H1 (cell line): ENCODE measurements at regions not wholly inside any gene's neighbourhood (a gene's known extent, or its start where the extent isn't known, plus 50 kb on each side); places are given as distances from the start of the nearest gene placed in this dataset.

Source experiments
- CTCF ChIA-PET: fragments of 300-600 bp; sonication (Branson Sonifier 250); formaldehyde crosslinking; loops from one replicate; lab custom pipeline; 2021; ENCODE audit not compliant: partially characterized antibody; lab: Charles Lee
- POLR2A ChIA-PET: fragments of 300-600 bp; sonication (Branson Sonifier 250); formaldehyde crosslinking; loops from one replicate; lab custom pipeline; 2021; ENCODE audit warnings: inconsistent platforms; ENCODE audit not compliant: partially characterized antibody; lab: Charles Lee
- DNase-seq, 2 experiments: peaks; one replicate each; pipeline versions ENCODE4 v3.0.0 to v3.0.0-alpha.2; 2010 to 2022; ENCODE audit warnings: low spot score in 2 of 2, low read depth in 1 of 2, mixed read lengths in 1 of 2
- FAIRE-seq: peaks from 2 replicates; lab custom pipeline; 2011; peaks lifted over from hg19 to GRCh38; lab: Jason Lieb, UNC
- H2AFZ ChIP-seq: 2 replicates; pipeline ENCODE4 v1.8.1; 2012; ENCODE audit warnings: low read length, inconsistent platforms
- H2AK5ac ChIP-seq: 2 replicates; pipeline ENCODE4 v1.6.1; 2013; ENCODE audit warnings: low read depth, low read length
- H2BK120ac ChIP-seq: replicated peaks from 2 replicates; pipeline ENCODE3; 2013; ENCODE audit warnings: low read depth, low read length, inconsistent platforms
- H2BK12ac ChIP-seq: 2 replicates; pipeline ENCODE4 v1.6.1; 2013; ENCODE audit warnings: low read depth, low read length
- H2BK15ac ChIP-seq: 2 replicates; pipeline ENCODE4 v1.6.1; 2013; ENCODE audit warnings: low read length
- H2BK20ac ChIP-seq: 2 replicates; pipeline ENCODE4 v1.6.1; 2013; ENCODE audit warnings: low read length
- H2BK5ac ChIP-seq: 2 replicates; pipeline ENCODE4 v1.6.1; 2013; ENCODE audit warnings: low read depth, low read length
- H3K14ac ChIP-seq: 2 replicates; pipeline ENCODE4 v1.6.1; 2013; ENCODE audit warnings: inconsistent platforms; ENCODE audit not compliant: insufficient read length
- H3K18ac ChIP-seq: 2 replicates; pipeline ENCODE4 v1.6.1; 2013; ENCODE audit warnings: low read length; ENCODE audit errors: extremely low read depth
- H3K23ac ChIP-seq: 2 replicates; pipeline ENCODE4 v1.6.1; 2013; ENCODE audit warnings: inconsistent platforms; ENCODE audit not compliant: insufficient read length
- H3K23me2 ChIP-seq: 2 replicates; pipeline ENCODE4 v1.6.1; 2013; ENCODE audit warnings: low read depth, low read length
- H3K27ac ChIP-seq: 2 replicates; pipeline ENCODE4 v1.6.1; 2011; ENCODE audit warnings: low read depth, low read length, inconsistent platforms
- H3K27me3 ChIP-seq, 4 experiments: replicated peaks in 1 of 4; 1 replicate in 1 of 4; 2 replicates in 3 of 4; pipeline versions ENCODE4 v1.6.1 to v1.8.1; 2011 to 2013; ENCODE audit warnings: low read length in 3 of 4, mild to moderate bottlenecking in 3 of 4, inconsistent platforms in 2 of 4, mixed read lengths in 2 of 4, moderate library complexity in 1 of 4; ENCODE audit not compliant: control insufficient read depth in 3 of 4, insufficient read depth in 3 of 4; ENCODE audit errors: extremely low read depth in 1 of 4
- H3K36me3 ChIP-seq, 4 experiments: 2 replicates each; pipeline versions ENCODE4 v1.6.1 to v1.8.1; 2011 to 2013; ENCODE audit warnings: mild to moderate bottlenecking in 4 of 4, low read length in 3 of 4, moderate library complexity in 2 of 4, control low read depth in 1 of 4, inconsistent platforms in 1 of 4; ENCODE audit not compliant: insufficient read depth in 4 of 4, control insufficient read depth in 2 of 4
- H3K4ac ChIP-seq: replicated peaks from 2 replicates; pipeline ENCODE3; 2013; ENCODE audit warnings: low read length, low read depth, mixed read lengths, inconsistent platforms; ENCODE audit not compliant: insufficient read length
- H3K4me1 ChIP-seq, 4 experiments: replicated peaks in 1 of 4; 1 replicate in 1 of 4; 2 replicates in 3 of 4; pipeline versions ENCODE4 v1.6.1 to v1.8.1; 2011 to 2013; ENCODE audit warnings: low read length in 3 of 4, inconsistent platforms in 2 of 4, mixed read lengths in 1 of 4; ENCODE audit not compliant: insufficient read depth in 4 of 4, control insufficient read depth in 3 of 4
- H3K4me2 ChIP-seq, 2 experiments: 2 replicates each; pipeline versions ENCODE4 v1.6.1 to v1.8.1; 2011 to 2013; ENCODE audit warnings: low read depth in 2 of 2, low read length in 2 of 2, control low read depth in 1 of 2, inconsistent platforms in 1 of 2, mild to moderate bottlenecking in 1 of 2; ENCODE audit not compliant: insufficient read depth in 1 of 2
- H3K4me3 ChIP-seq, 4 experiments: fragments of 200-600, 300-600 bp in 1 of 4; sonication (generic), shearing (Covaris generic), sonication (Bioruptor Twin) in 1 of 4; 2 replicates each; pipeline versions ENCODE4 v1.5.1 to v1.8.1; 2011 to 2016; ENCODE audit warnings: low read length in 4 of 4, low read depth in 3 of 4, control low read depth in 2 of 4, inconsistent platforms in 2 of 4, mild to moderate bottlenecking in 2 of 4, mixed read lengths in 1 of 4, moderate library complexity in 1 of 4; ENCODE audit not compliant: insufficient read depth in 2 of 4; ENCODE audit errors: extremely low read depth in 1 of 4
- H3K56ac ChIP-seq: replicated peaks from 2 replicates; pipeline ENCODE3; 2013; ENCODE audit warnings: low read depth, mild to moderate bottlenecking, mixed read lengths, low read length, inconsistent platforms; ENCODE audit not compliant: insufficient read length
- H3K79me1 ChIP-seq: 2 replicates; pipeline ENCODE4 v1.6.1; 2013; ENCODE audit warnings: low read depth, low read length, control low read depth
- H3K79me2 ChIP-seq, 2 experiments: 2 replicates each; pipeline versions ENCODE4 v1.6.1 to v1.8.1; 2012 to 2013; ENCODE audit warnings: low read length in 2 of 2, mild to moderate bottlenecking in 2 of 2, inconsistent platforms in 1 of 2; ENCODE audit not compliant: insufficient read depth in 2 of 2, control insufficient read depth in 1 of 2
- H3K9ac ChIP-seq, 4 experiments: replicated peaks in 1 of 4; 1 replicate in 1 of 4; 2 replicates in 3 of 4; pipeline versions ENCODE4 v1.6.1 to v1.8.1; 2011 to 2013; ENCODE audit warnings: low read depth in 3 of 4, low read length in 3 of 4, control low read depth in 2 of 4, mild to moderate bottlenecking in 2 of 4, moderate library complexity in 2 of 4, inconsistent platforms in 1 of 4; ENCODE audit errors: extremely low read depth in 1 of 4
- H3K9me3 ChIP-seq, 2 experiments: 2 replicates each; pipeline versions ENCODE4 v1.6.1 to v1.8.1; 2012 to 2013; ENCODE audit warnings: mild to moderate bottlenecking in 2 of 2, moderate library complexity in 2 of 2, control low read depth in 1 of 2, inconsistent platforms in 1 of 2, low read depth in 1 of 2, low read length in 1 of 2, mixed read lengths in 1 of 2; ENCODE audit not compliant: insufficient read depth in 2 of 2
- H4K20me1 ChIP-seq, 2 experiments: replicated peaks in 1 of 2; 2 replicates each; pipeline versions ENCODE3 to v1.8.1; 2011 to 2013; ENCODE audit warnings: inconsistent platforms in 2 of 2, low read length in 2 of 2, mild to moderate bottlenecking in 1 of 2; ENCODE audit not compliant: insufficient read depth in 2 of 2, control insufficient read depth in 1 of 2
- H4K5ac ChIP-seq: 2 replicates; pipeline ENCODE4 v1.6.1; 2013; ENCODE audit warnings: low read length, low read depth, mixed read lengths, inconsistent platforms; ENCODE audit not compliant: insufficient read length
- H4K8ac ChIP-seq: 2 replicates; pipeline ENCODE4 v1.8.0; 2013; ENCODE audit warnings: mild to moderate bottlenecking, moderate library complexity, low read length, inconsistent platforms; ENCODE audit not compliant: insufficient read depth; ENCODE audit errors: extremely low read depth
- H4K91ac ChIP-seq: replicated peaks from 2 replicates; pipeline ENCODE3; 2013; ENCODE audit warnings: low read length, mixed read lengths, inconsistent platforms; ENCODE audit not compliant: insufficient read length
- ASH2L ChIP-seq: fragments of 200-600, 300-600 bp; sonication (generic); IDR thresholded peaks from one replicate; pipeline ENCODE4 v1.7.1; 2017; ENCODE audit warnings: low read length
- CBX5 ChIP-seq: fragments of 300-800, 300-1000 bp; sonication (generic); IDR thresholded peaks from 2 replicates; pipeline ENCODE4 v1.7.1; 2016; ENCODE audit warnings: antibody characterized with exemption, low read length, low read depth
- CTCF ChIP-seq, 3 experiments: IDR thresholded peaks; 1 replicate in 2 of 3; 2 replicates in 1 of 3; pipeline versions ENCODE4 v1.5.1 to v1.6.1; 2011; ENCODE audit warnings: low read length in 3 of 3, mild to moderate bottlenecking in 3 of 3, inconsistent platforms in 2 of 3, low read depth in 1 of 3, moderate library complexity in 1 of 3; ENCODE audit not compliant: insufficient read depth in 1 of 3; ENCODE audit errors: control extremely low read depth in 1 of 3
- PHF8 ChIP-seq: fragments of 200-600 bp; sonication (generic); conservative IDR thresholded peaks from 2 replicates; pipeline ENCODE4 v1.7.1; 2012; ENCODE audit warnings: low read depth, mild to moderate bottlenecking, inconsistent platforms, low read length, moderate library complexity
- POLR2AphosphoS5 ChIP-seq: IDR thresholded peaks from 2 replicates; pipeline ENCODE4 v1.6.1; 2011; ENCODE audit warnings: low read depth, low read length
- RNF2 ChIP-seq: fragments of 200-900, 300-1000 bp; sonication (generic); IDR thresholded peaks from 2 replicates; pipeline ENCODE4 v1.7.1; 2016; ENCODE audit warnings: borderline replicate concordance, low read depth, mild to moderate bottlenecking, antibody characterized with exemption, low read length; ENCODE audit not compliant: poor library complexity, severe bottlenecking; ENCODE audit errors: missing control alignments
- SUZ12 ChIP-seq: fragments of 200-600 bp; sonication (generic); IDR thresholded peaks from 2 replicates; pipeline ENCODE4 v1.6.1; 2012; ENCODE audit warnings: mild to moderate bottlenecking, inconsistent platforms, low read length, moderate library complexity, mixed read lengths
- WGBS, 2 experiments: shearing (Covaris generic) in 1 of 2; methylation state at CpG; one replicate each; pipeline versions ENCODE4 v1.1.6 to v1.1.7; 2013 to 2015; ENCODE audit warnings: low lambda C conversion rate in 2 of 2, mixed read lengths in 2 of 2, inconsistent platforms in 1 of 2, low coverage in 1 of 2, missing lambda C conversion rate in 1 of 2; ENCODE audit not compliant: insufficient replicate concordance in 2 of 2, insufficient coverage in 1 of 2, insufficient read length in 1 of 2; ENCODE audit errors: extremely low coverage in 1 of 2, missing lambda C conversion rate in 1 of 2; 5-methylcytosine and 5-hydroxymethylcytosine counted together

DNA sequence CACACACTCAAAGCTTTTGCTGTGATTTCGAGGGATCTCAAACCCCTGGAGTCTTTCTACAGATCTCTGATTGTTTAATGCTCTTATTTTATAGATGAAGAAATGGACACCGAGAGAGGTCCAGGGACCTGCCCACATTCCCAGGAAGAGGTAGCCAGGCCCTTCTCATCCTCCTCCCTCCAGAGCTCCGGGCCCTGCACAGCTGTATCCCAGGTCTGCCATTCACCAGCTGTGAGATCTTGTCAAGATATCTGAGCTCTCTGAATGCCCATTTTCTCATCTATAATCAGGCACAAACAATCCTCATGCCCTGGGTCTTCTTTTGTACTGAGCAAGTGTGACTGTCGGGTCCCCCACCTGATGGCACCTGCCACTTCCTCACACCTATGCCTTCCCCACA, 98.2 kb upstream of the ALX4 start:
- no peak for TF ChIP-seq SUZ12
- TF ChIP-seq ASH2L = no peak
- TF ChIP-seq PHF8 = no peak
- no peak for TF ChIP-seq CBX5
- TF ChIP-seq CTCF (IDR thresholded peaks at IDR 0.05; ENCODE audit: control extremely low read depth in 1 of 3, insufficient read depth in 1 of 3, low read depth in 1 of 3, low read length in 3 of 3) = no peak
- no peak for TF ChIP-seq POLR2AphosphoS5
- TF ChIP-seq RNF2 = no peak
- DNase-seq (no peak), FAIRE-seq (no peak)
- H3K4me3 ChIP-seq = no peak overlapping the region
- no peaks in the 10 kb centered on the region for H3K27me3 ChIP-seq
- no peaks in the 10 kb centered on the region for H3K9me3 ChIP-seq
- no peak overlapping the region for H3K14ac ChIP-seq
- no peaks in the 10 kb centered on the region for H3K36me3 ChIP-seq
- H3K4me2 ChIP-seq = no peak overlapping the region
- no peak overlapping the region for H3K4ac ChIP-seq
- no peak overlapping the region for H3K27ac ChIP-seq
- ChIA-PET POLR2A (no interaction called here), CTCF (interaction anchor here (1.0 to 5.5 kb wide), 4 partner anchors 8 to 18 kb away, joined by 3 to 35 read pairs (median 4); no protein-coding TSS in a partner anchor)
- H2BK120ac ChIP-seq = no peak overlapping the region
- H3K18ac ChIP-seq = no peak overlapping the region
- H3K23me2 ChIP-seq = no peaks in the 10 kb centered on the region
- no peaks in the 10 kb centered on the region for H3K79me2 ChIP-seq
- no peak overlapping the region for H3K56ac ChIP-seq
- no peak overlapping the region for H2AFZ ChIP-seq
- no peak overlapping the region for H3K9ac ChIP-seq
- no peak overlapping the region for H4K8ac ChIP-seq
- H2BK15ac ChIP-seq = no peak overlapping the region
- H2BK12ac ChIP-seq = no peak overlapping the region
- no peak overlapping the region for H4K5ac ChIP-seq
- no peak overlapping the region for H2BK20ac ChIP-seq
- H3K4me1 ChIP-seq = no peaks in the 10 kb centered on the region; a peak in 1 of 7 replicates
- H4K91ac ChIP-seq = no peak overlapping the region
- no peaks in the 10 kb centered on the region for H3K79me1 ChIP-seq
- H2BK5ac ChIP-seq = no peak overlapping the region
- no peak overlapping the region for H2AK5ac ChIP-seq
- no peaks in the 10 kb centered on the region for H4K20me1 ChIP-seq
- WGBS, 2 experiments = 44% methylated on average over 4 of the region's 4 CpGs; no CpG with 5 or more reads in 1 of the 2 experiments
- no peak overlapping the region for H3K23ac ChIP-seq
